ENCODE measurements at regions not wholly inside any gene's neighbourhood (a gene's known extent, or its start where the extent isn't known, plus 50 kb on each side); places are given as distances from the start of the nearest gene placed in this dataset.

DNA sequence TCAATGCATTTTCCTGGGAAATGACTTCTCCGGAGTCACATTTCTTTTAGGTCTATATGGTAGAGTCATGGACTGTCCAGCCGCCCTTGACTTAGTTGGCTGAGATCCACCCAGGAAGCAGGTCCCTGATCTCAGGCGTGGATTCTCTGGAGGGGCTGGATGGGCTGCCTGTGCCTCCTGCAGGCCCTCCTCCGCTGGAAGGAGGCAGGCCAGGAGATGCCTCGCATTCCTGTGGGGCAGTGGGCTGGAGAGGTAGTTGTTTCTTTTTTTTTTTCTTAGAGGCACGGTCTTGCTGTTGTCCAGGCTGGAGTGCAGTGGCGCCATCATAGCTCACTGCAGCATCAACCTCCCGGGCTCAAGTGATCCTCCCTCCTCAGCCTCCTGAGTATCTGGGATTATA lies 129.0 kb upstream of the MYCN start:
- Mint-ChIP-seq H3K9me3 (no peaks in the 10 kb centered on the region), H3K27me3 (ENCODE audit: low read depth) (no peaks in the 10 kb centered on the region), H3K36me3 (ENCODE audit: low read depth) (no peaks in the 10 kb centered on the region), H3K4me3 (no peak overlapping the region), H3K4me1 (peaks cover 68% of the 10 kb centered on the region), H3K27ac (ENCODE audit: unreplicated experiment) (peak overlapping the region; percentile 32)
- no peak for DNase-seq (ENCODE audit: low read depth, low spot score)
- no peak for TF ChIP-seq CTCF (conservative IDR thresholded peaks at IDR 0.05)

DNA sequence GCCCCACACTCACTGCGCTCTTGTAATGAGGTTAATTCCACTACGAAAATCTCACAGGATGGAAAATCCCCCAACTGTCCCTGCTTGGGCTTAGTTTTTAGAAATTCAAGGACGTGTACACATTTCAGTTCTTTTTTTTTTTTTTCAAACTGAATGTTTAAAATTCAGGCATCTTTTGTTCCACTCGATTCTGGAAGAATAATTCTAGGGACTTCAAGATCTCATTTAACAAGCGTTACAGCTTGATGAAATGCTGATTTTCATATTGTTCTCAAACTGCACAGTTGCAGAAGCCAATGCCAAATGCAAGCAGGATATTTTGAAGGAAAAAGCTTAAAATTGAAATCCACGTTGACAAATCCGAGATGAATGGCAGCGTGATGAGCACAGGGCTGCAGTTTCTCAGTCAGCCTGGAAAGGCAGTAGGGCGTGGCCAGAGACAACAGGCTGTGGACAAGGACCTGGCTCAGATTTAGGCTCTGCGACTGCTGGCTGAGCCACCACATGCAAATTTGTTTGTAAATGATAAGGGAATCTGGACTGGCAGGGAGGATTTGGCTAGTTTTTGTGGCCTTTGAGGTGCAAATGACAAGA lies 128.1 kb upstream of the MYCN start:
- Mint-ChIP-seq H3K36me3 (ENCODE audit: low read depth) (no peaks in the 10 kb centered on the region), H3K4me1 (peaks cover 77% of the 10 kb centered on the region), H3K9me3 (no peaks in the 10 kb centered on the region), H3K4me3 (no peak overlapping the region), H3K27me3 (ENCODE audit: low read depth) (no peaks in the 10 kb centered on the region), H3K27ac (ENCODE audit: unreplicated experiment) (no peak overlapping the region)
- no peak for TF ChIP-seq CTCF (conservative IDR thresholded peaks at IDR 0.05)
- DNase-seq (ENCODE audit: low read depth, low spot score): no peak

DNA sequence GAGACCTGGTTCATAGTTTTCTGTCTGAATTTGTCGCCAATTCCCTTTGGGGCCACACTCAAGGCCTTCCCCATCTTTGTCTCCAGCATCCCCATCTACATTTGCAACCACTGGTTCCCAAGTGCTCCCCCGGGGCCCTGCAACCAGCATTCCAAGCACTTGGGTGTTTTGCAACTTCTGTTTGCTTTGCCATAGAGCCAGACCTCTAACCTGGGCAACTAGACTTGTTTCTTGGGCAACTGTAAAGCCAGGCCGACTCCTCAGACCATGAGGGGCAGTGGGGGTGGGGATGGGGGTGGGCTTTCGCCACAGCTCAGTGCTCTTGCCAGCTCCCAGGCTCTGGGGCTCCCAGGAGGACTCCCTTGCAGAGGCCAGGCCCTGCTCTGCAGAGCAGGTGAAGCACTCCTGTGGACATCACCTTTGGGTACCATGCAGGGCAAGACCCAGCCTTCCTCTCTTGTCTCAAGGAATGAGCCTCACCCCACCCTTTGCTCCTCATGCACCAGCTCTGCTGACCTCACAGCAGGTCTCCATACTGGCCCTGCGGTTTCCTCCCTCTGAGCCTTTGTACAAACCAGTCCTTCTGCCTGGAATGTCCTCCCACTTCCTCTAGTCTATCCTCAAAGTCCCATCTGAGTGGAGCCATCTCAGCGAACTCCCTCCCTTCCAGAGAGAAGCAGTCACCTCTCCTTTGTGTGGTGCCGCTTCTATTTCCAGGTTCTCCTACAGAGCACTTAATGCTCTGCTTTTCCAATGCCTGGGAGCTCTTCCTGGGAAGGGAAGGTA lies 126.7 kb upstream of the MYCN start:
- Mint-ChIP-seq H3K36me3 (ENCODE audit: low read depth) (no peaks in the 10 kb centered on the region), H3K27ac (ENCODE audit: unreplicated experiment) (no peak overlapping the region), H3K4me3 (no peak overlapping the region), H3K27me3 (ENCODE audit: low read depth) (no peaks in the 10 kb centered on the region), H3K9me3 (no peaks in the 10 kb centered on the region), H3K4me1 (peaks cover 81% of the 10 kb centered on the region)
- no peak for DNase-seq (ENCODE audit: low read depth, low spot score)
- TF ChIP-seq CTCF (conservative IDR thresholded peaks at IDR 0.05): no peak

DNA sequence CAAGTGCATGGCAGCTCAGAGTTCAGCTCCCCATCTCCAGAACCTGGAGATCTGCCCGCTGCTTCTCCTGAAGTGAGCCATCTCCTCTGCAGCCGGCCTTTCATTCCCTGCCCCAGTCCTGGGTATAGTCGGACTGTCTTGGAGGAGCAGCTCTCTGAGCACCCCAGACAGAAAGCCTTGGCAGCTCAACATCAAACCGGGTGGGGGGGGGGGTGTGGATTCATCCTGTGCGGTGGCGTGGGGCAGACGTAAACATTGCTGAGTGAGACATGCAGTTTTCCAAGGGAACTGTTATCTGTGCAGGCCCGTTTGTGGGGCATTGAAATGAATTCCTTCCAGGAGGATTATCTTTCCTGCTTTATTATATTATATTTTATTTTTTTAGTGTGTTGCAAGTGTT lies 125.9 kb upstream of the MYCN start:
- Mint-ChIP-seq H3K4me3 (no peak overlapping the region), H3K27ac (ENCODE audit: unreplicated experiment) (no peak overlapping the region), H3K4me1 (peaks cover 80% of the 10 kb centered on the region), H3K9me3 (no peaks in the 10 kb centered on the region), H3K36me3 (ENCODE audit: low read depth) (no peaks in the 10 kb centered on the region), H3K27me3 (ENCODE audit: low read depth) (no peaks in the 10 kb centered on the region)
- no peak for TF ChIP-seq CTCF (conservative IDR thresholded peaks at IDR 0.05)
- no peak for DNase-seq (ENCODE audit: low read depth, low spot score)

GRCh38 chr2:15814946-15815345 lies 125.4 kb upstream of the MYCN start:
- H3K4me3 Mint-ChIP-seq: peak overlapping the region; percentile 23
- peak overlapping the region; percentile 76 for H3K27ac Mint-ChIP-seq (ENCODE audit: unreplicated experiment)
- H3K4me1 Mint-ChIP-seq: peaks cover 80% of the 10 kb centered on the region
- no peak for TF ChIP-seq CTCF (conservative IDR thresholded peaks at IDR 0.05)
- H3K36me3 Mint-ChIP-seq (ENCODE audit: low read depth): no peaks in the 10 kb centered on the region
- no peak for DNase-seq (ENCODE audit: low read depth, low spot score)
- H3K9me3 Mint-ChIP-seq: no peaks in the 10 kb centered on the region
- no peaks in the 10 kb centered on the region for H3K27me3 Mint-ChIP-seq (ENCODE audit: low read depth)

Data from neural crest cell (in vitro differentiated cells).